GM10847 (cell line): ENCODE measurements at regions not wholly inside any gene's neighbourhood (a gene's known extent, or its start where the extent isn't known, plus 50 kb on each side); places are given as distances from the start of the nearest gene placed in this dataset.

Experiments
- POLR2A ChIP-seq: IDR thresholded peaks from 2 replicates; pipeline ENCODE4 v1.6.1; 2011; ENCODE audit not compliant: insufficient read length; ENCODE audit errors: extremely low read depth

DNA sequence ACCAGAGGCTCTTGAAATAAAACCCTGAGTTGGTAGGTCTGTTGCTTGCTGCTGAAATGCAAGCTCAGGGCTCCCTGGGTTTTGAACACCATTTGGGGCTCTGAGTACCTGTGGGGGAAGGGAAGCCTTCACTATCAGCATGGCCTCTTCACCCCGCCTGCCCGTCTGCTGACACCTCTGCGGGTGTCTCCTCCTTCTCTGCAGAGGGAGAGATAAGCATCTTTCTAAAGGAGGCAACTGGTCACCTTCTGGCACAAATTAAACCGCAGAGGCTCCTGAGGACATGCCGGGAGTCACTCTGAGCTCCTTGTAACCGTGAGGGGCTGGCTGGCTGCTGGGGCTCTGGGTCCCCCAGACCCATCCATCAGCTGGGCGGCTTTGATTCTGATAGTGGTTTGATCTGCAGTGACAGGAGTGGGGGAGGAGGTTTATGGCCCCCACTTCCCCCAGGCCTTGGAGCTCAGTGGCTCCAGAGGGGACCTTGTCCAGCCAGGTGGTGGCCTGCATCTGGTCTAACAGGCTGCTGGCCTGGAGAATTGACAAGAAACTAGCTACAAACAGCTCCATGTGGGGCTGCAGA, 123.5 kb downstream of the IRF8 start:
- TF ChIP-seq POLR2A: no peak

DNA sequence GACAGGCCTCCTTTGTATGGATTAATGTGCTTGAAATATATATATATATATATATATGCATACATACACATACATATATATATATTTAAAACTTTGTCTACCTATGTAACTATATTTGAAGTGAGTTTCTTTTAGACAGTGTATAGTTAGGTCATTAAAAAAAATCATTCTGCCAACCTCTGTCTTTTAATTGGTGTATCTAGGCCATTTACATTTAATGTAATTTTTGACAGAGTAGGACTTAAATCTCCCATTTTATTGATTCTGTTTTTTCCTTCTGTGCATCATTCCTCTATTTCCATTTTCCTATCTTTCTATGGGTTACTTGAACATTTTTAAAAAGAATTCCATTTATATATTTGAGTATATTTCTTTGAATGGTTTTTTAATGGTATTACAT, 125.2 kb downstream of the IRF8 start:
- no peak for TF ChIP-seq POLR2A

DNA sequence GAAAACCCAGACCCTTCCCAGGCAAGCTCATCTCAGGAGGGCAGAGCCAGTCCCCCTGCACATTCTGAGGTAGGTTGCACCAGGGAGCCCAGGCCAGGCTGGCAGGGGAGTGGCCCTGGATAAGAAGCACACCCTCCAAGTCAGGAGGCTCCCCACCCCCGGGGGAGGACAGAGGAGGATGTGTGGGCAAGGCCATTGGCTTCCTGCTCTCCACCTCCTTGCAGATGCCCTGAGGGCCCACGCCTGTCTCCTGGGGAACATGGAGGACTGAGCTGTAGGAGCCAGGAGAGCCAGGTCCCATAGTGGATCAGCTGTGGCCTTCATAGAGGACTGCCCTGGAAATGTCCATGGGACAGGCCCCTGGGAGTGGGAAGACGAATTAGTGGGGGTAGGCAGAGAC, 126.7 kb downstream of the IRF8 start:
- no peak for TF ChIP-seq POLR2A

DNA sequence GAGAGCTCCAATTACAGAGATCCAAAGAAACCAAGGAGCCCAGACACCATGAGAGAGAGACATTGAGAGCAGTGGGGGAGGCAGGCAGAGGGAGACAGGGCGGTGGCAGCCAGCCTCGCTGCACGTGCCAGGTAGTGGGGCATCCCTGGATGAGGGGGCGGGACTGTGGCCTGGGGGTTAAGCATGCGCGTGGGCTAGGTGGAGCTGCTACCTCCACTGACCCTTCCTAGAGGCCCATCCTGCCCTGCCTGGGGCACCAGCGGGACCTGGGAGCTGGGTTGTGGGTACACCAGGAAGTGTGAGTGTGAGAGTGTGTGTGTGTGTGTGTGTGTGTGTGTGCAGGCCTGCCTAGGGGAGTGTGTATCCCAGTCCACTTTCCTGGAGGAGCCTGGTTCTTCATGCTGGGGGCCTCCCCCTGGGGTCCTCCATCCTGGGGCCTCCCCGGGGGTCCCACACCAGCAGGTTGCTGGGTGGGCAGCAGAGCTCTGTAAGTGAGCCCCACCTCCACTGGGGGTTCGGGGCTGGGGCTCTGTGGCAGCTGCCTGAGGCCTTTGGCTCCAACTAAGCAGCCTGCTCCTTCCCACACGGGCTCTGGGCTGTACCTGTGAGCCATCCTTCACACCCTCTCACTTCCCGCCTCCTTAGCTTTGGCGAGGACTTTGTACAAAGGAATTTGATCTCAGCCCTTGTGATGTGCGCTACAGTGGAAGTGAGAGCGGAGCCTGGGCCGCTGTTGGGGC, 127.4 kb downstream of the IRF8 start:
- TF ChIP-seq POLR2A: no peak

DNA sequence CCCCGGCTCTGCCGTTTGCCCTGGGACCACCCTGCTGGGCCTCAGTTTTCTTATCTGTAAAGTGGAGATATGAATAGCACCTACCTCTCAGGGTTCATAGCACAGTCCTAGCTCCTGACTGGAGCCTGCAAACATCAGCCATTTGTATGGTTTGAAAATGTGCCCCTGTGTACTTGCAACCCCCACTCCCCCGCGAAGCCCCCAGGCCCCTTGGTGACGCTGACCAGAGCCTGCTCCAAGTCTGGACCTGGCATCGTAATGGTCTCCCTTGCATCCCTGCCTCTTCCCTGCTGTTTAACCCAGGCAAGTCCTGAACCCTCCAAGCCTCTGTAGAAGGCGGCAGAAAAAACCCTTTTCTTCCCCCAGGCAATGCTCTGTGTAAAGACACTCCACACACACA, 128.0 kb downstream of the IRF8 start:
- no peak for TF ChIP-seq POLR2A

DNA sequence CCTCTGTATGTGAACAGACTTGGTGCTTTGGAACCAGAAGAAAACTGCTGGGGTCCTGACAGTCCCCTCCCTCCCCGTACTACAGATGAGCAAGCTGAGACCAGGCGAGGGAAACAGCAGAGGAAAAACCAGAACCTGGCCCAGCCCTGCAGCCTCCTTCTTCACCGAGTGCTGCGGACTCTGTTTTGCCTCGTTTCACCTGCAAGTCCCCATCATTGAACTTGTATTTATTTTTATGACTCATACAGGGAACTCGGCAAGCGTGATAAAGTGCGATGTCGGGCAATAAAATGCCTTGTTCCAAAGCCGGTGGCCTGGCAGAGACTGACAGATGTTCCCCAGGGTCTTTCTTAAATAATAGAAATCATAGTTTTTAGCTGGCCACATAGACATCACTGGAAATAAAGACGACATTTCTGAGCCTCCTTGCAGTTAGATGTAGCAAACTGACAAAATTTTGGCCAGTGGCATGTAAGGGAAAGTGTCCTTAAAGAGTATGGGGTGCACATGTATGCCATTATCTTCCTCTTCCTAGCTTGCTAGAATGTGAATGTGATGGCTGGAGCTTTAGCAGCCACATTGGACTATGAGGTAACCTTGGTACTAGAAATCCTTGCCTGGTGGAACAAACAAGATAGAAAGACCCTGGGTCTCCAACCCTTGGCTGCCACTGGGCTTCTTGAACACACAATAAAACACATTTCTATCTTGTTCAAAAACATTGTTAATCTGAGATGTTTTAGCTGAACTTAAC, 128.6 kb downstream of the IRF8 start:
- no peak for TF ChIP-seq POLR2A

DNA sequence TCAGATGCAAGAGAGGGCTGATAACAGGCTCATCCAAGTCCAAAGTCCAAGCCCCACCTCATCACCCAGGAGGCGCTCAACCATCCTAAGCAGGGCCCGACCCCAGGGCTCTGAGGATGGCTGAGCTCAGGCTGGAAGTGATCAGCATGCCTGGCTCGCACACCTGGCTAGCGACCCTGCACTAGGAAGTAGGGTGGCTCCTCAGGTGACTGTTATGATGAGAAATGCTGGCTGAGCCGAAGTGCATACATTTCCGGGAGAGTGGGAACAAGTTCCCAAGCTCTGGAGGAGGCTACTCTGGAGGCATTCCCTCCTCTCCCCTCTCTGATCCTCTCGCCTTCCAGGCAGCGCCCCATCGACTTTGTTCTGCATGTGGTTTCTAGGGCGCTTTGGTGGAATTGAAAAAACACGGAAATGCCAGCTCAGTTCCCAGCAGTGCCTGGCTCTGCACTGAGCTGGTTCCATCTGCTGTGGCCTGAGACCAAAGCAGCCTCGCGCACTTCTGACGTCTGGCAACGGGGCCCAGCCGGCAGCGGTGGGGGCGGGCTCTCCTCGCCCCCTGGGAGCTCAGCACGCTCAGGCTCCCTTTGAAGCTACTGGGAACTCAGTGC, 130.3 kb downstream of the IRF8 start:
- TF ChIP-seq POLR2A: no peak

DNA sequence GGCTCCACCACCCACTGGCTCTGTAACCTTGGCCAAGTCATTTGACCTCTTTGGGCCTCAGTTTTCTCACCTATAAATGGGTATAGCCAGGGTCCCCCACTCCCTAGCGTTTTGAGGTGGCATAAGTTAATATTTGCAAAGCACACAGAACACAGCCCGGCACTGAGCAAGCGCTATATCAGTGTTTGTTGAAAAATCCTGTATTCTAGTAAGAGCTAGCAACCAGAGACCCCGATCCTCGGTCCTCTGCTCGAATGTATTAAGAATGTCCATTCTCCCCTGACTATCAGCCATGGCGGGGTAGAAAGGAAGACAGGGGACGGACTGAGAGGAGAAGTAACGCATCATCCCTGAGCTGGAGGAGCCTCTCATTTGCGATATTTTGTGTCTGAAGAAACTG, 131.2 kb downstream of the IRF8 start:
- TF ChIP-seq POLR2A: no peak

DNA sequence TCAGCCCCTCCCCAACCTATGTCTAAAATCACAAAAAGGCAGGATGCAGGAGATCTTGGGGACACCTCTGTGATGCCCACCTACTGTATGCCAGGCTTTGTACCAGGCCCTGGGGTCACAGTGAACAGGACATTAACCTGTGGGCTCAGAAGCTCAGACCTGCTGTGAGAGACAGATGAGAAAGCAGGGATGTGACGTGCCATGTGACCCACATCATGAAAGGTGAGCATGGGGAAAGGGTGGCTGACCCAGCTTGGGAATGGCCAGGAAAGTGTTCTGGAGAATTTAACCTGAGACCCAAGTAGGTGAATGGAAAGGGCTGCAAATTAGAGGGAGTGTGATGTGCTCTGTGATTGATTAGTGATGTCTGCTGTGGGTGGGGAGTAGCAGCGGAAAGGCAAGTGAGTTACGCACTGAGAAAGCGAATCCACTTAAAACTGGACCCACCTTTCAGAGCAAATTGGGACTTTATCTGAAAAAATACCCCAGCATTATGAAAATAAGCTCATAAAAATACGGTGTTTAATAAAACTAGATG, 132.2 kb downstream of the IRF8 start:
- TF ChIP-seq POLR2A: no peak

DNA sequence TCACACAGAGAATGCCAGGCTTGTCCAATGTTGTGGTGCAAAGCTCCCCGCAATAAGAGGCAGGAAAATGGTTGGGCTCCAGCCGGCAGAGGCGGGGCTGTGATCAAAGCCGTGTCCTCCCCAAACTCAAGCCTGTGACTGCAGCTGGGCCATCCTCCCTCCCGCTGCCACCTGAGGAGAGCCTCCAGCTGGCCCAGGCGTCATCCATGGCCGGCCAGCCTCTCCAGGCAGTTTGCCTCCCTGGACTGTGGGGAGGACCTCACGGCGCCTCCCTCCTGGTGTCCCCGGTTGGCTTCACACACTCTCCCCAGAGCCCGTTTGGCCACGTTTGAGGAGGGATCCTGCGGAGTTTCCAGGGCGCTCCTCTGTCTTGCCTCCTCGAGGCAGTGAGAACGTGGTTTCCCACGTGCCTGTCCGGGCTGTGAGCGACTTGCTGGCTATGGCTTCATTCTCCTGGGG, 134.1 kb downstream of the IRF8 start:
- no peak for TF ChIP-seq POLR2A

DNA sequence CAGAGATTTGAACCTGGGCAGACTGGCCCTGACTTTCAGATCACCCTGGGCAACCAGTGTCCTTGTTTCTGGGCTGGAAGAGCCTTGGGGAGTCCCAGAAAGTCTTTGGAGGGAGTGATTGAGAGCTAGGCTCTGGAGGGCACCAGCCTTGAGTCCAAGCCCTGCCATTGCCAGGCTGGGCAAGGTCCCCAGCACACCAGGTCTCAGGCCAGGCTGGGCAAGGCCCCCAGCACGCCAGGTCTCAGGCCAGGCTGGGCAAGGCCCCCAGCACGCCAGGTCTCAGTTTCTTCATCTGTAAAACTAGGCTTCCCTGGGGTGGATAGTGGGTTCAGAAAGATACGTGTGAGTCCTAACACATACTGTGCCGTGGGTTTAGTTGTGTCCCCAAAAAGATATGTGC, 135.0 kb downstream of the IRF8 start:
- no peak for TF ChIP-seq POLR2A

DNA sequence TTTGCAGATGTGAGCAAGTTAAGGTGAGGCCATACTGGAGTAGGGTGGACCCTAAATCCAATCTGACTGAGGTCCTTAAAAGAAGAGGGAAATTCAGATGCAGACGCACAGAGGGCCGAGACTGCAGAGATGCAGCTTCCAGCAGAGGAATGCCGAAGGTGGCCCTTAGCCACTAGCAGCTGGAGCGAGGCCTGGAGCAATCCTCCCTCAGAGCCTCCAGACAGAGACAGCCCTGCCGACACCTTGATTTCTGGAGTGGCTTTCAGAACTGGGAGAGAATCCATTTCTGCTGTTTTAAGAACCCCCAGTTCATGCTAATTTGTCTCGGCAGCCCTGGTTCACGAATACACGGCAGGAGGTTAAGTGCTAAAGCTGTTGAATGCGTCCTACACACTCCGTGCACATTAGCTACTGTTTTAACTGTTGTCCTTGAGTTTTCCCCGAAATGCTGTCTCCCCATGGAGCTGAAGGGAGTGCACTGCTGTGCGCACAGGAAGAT, 135.5 kb downstream of the IRF8 start:
- no peak for TF ChIP-seq POLR2A

DNA sequence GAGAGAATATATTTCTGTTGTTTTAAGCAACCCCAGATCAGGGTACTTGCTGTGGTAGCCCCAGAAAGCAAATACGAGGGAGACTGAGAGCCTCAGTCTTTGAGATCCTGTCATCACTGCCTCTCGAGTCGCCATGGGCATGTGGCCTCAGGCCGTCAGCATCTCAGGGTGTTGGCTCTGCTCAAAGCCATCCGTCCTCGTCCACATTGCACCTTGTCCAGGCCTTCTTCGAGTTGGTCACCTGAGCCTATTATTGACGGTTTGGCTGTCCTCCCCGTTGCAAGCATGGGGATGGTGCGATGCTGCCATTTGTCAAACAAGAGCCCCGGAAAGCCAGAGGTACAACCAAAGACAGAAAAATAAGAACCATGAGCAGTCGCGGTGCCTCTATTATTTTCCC, 136.9 kb downstream of the IRF8 start:
- TF ChIP-seq POLR2A: no peak

DNA sequence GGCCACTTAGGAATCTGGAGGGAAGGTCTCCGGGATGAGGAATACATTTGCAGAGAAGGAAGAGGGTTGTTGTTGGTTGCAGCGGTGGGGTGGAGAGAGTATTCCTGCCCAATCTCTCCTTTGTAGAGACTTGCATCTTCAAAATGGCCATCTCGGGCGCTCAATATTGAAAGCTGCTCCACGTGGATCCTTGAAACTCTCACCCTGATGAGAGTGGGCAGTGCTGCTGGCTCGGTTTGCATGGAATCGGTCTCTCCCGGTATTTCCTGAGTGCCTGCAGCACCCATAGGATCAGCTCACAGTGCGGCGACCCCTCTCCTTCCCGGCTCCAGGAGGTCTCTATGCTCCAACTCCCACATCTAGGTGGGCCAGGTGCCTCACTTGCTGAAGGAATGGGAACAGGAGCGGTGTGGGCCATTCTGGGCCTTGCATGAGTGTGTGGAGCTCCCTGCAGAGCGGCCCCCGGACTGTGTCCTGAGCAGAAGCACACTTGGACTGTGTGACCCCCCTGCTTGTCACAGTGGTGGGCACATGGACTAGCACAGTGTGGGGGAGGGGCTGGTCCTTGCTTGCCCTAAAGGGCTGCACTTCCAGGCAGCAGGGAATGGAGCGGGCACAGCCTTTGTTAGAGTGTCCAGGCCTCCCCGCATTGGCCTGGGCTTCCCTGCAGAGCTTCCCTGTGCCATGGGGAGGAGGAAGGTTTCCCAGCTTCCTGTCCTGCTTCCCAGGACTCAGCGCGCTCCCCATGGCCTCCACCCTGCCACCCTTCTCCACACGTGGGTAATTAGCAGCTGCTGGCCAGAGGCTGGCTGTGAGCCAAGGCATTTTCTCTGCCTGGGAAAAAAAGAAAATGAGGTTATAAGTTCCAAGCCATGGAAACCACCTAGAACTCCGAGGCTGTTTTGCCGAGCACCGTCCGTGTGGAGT, 139.3 kb downstream of the IRF8 start:
- TF ChIP-seq POLR2A: no peak
